Activated CD8-positive, alpha-beta T cell treated with anti-CD3 and anti-CD28 coated beads for 36 hours (primary cell): ENCODE measurements at regions not wholly inside any gene's neighbourhood (a gene's known extent, or its start where the extent isn't known, plus 50 kb on each side); places are given as distances from the start of the nearest gene placed in this dataset.
"Not testable (repeated sequence)": the region's sequence is repeated elsewhere in the genome, so short reads cannot be mapped to it uniquely, and the experiment has no call there.

Experiments
- ATAC-seq: fragments of 200-7000 bp; cut with Tn5 transposase; one replicate; pipeline ENCODE4 v1.10.0; 2021; ENCODE audit warnings: mild to moderate bottlenecking, moderate library complexity
- CTCF ChIA-PET: fragments of 350-600 bp; sonication (Branson Sonifier 250); formaldehyde crosslinking; loops from one replicate; lab custom pipeline; 2021; ENCODE audit warnings: antibody characterized with exemption; lab: Charles Lee
- POLR2A ChIA-PET: fragments of 350-600 bp; sonication (Branson Sonifier 250); formaldehyde crosslinking; loops from one replicate; lab custom pipeline; 2021; ENCODE audit warnings: antibody characterized with exemption; lab: Charles Lee
- DNase-seq: peaks from one replicate; pipeline ENCODE4 v3.0.0-alpha.2; 2020
- H3K27ac Mint-ChIP-seq: one replicate; pipeline ENCODE4 v1.8.0; 2021; ENCODE audit warnings: mild to moderate bottlenecking, mixed read lengths
- H3K27me3 Mint-ChIP-seq: one replicate; pipeline ENCODE4 v1.8.0; 2021; ENCODE audit warnings: mixed read lengths
- H3K36me3 Mint-ChIP-seq: one replicate; pipeline ENCODE4 v1.8.0; 2021; ENCODE audit warnings: low read depth, mixed read lengths
- H3K4me1 Mint-ChIP-seq: one replicate; pipeline ENCODE4 v1.8.0; 2021; ENCODE audit warnings: low read depth, mixed read lengths
- H3K4me3 Mint-ChIP-seq: one replicate; pipeline ENCODE4 v1.8.0; 2021; ENCODE audit warnings: mild to moderate bottlenecking, moderate library complexity, mixed read lengths
- H3K9me3 Mint-ChIP-seq: one replicate; pipeline ENCODE4 v1.8.0; 2021; ENCODE audit warnings: mixed read lengths
- CTCF ChIP-seq: fragments of 200-600 bp; IDR thresholded peaks from one replicate; pipeline ENCODE4 v1.8.0; 2022; ENCODE audit warnings: antibody characterized with exemption, mild to moderate bottlenecking
- intact Hi-C: fragments of 100-400 bp; cut with micrococcal nuclease; formaldehyde crosslinking; loops from one replicate; pipeline ENCODE4 v1.10.0; 2022

- DNase-seq (no peak), ATAC-seq (no peak)
- Mint-ChIP-seq H3K36me3 (no peaks in the 10 kb centered on the region), H3K9me3 (no peaks in the 10 kb centered on the region), H3K4me1 (no peaks in the 10 kb centered on the region), H3K27me3 (peaks cover 2% of the 10 kb centered on the region), H3K27ac (no peak overlapping the region), H3K4me3 (no peak overlapping the region)
- TF ChIP-seq CTCF = no peak
- intact Hi-C loops = no loop called here
- ChIA-PET POLR2A (no interaction called here), CTCF (no interaction called here)
Measured at GRCh38 chr2:180698668-180699067, 281.7 kb upstream of the UBE2E3 start.

GRCh38 chr2:180695586-180696401 lies 284.6 kb upstream of the UBE2E3 start:
- Mint-ChIP-seq H3K27ac (no peak overlapping the region), H3K27me3 (peaks cover 2% of the 10 kb centered on the region), H3K9me3 (no peaks in the 10 kb centered on the region), H3K4me3 (no peak overlapping the region), H3K36me3 (no peaks in the 10 kb centered on the region), H3K4me1 (no peaks in the 10 kb centered on the region)
- no peak for TF ChIP-seq CTCF
- DNase-seq (no peak), ATAC-seq (no peak)
- CTCF ChIA-PET = no interaction called here
- POLR2A ChIA-PET = no interaction called here
- intact Hi-C loops = no loop called here

- H3K9me3 Mint-ChIP-seq = no peaks in the 10 kb centered on the region
- POLR2A ChIA-PET = no interaction called here
- H3K36me3 Mint-ChIP-seq = no peaks in the 10 kb centered on the region
- DNase-seq (no peak), ATAC-seq (no peak)
- TF ChIP-seq CTCF = no peak
- intact Hi-C loops = no loop called here
- CTCF ChIA-PET = no interaction called here
- H3K4me1 Mint-ChIP-seq = no peaks in the 10 kb centered on the region
- H3K4me3 Mint-ChIP-seq = no peak overlapping the region
- peaks cover 3% of the 10 kb centered on the region for H3K27me3 Mint-ChIP-seq
- H3K27ac Mint-ChIP-seq = no peak overlapping the region
Measured at GRCh38 chr2:180694445-180695421, 285.7 kb upstream of the UBE2E3 start.

GRCh38 chr2:180692322-180692721 lies 288.1 kb upstream of the UBE2E3 start:
- Mint-ChIP-seq H3K27me3 (peaks cover 3% of the 10 kb centered on the region), H3K36me3 (no peaks in the 10 kb centered on the region), H3K9me3 (no peaks in the 10 kb centered on the region), H3K27ac (no peak overlapping the region), H3K4me1 (no peaks in the 10 kb centered on the region), H3K4me3 (no peak overlapping the region)
- no peak for ATAC-seq
- no peak for DNase-seq
- no peak for TF ChIP-seq CTCF
- ChIA-PET POLR2A (interaction anchor here (0.6 kb wide), 1 partner anchor 1279 kb away, joined by 3 read pairs; no protein-coding TSS in a partner anchor), CTCF (no interaction called here)
- intact Hi-C loops = no loop called here

GRCh38 chr2:180691855-180692223 lies 288.6 kb upstream of the UBE2E3 start:
- H3K4me1 Mint-ChIP-seq, H3K4me3 Mint-ChIP-seq, H3K27me3 Mint-ChIP-seq, H3K9me3 Mint-ChIP-seq, DNase-seq, H3K27ac Mint-ChIP-seq, CTCF ChIA-PET, intact Hi-C loops, ATAC-seq, H3K36me3 Mint-ChIP-seq, POLR2A ChIA-PET: not testable (repeated sequence)

- H3K4me1 Mint-ChIP-seq, H3K27ac Mint-ChIP-seq, ATAC-seq, H3K36me3 Mint-ChIP-seq, H3K4me3 Mint-ChIP-seq, DNase-seq, intact Hi-C loops, H3K27me3 Mint-ChIP-seq, POLR2A ChIA-PET, CTCF ChIA-PET, H3K9me3 Mint-ChIP-seq: not testable (repeated sequence)
Measured at GRCh38 chr2:180691186-180691854, 289.1 kb upstream of the UBE2E3 start.
